ENCODE measurements at regions not wholly inside any gene's neighbourhood (a gene's known extent, or its start where the extent isn't known, plus 50 kb on each side); places are given as distances from the start of the nearest gene placed in this dataset.

GRCh38 chr6:167428664-167429333 is 103.9 kb downstream of the TTLL2 start:
- TF ChIP-seq CTCF (IDR thresholded peaks at IDR 0.05 in 2 of 3, conservative IDR thresholded peaks at IDR 0.05 in 1 of 3; ENCODE audit: borderline replicate concordance in 1 of 3, insufficient read depth in 1 of 3, low read depth in 2 of 3, low read length in 2 of 3) (no peak), EZH2 (IDR thresholded peaks at IDR 0.05) (no peak), POLR2A (IDR thresholded peaks at IDR 0.05; ENCODE audit: borderline replicate concordance, extremely low read depth, insufficient read depth, insufficient read length) (no peak), ATF3 (IDR thresholded peaks at IDR 0.05) (no peak), ZNF274 (IDR thresholded peaks at IDR 0.05; ENCODE audit: low read depth, low read length) (no peak), TCF7L2 (IDR thresholded peaks at IDR 0.05; ENCODE audit: borderline replicate concordance, extremely low read depth, insufficient read depth, insufficient read length) (no peak), POLR2AphosphoS5 (IDR thresholded peaks at IDR 0.05; ENCODE audit: low read depth, low read length) (no peak), REST (IDR thresholded peaks at IDR 0.05; ENCODE audit: low read depth) (no peak), ZBTB33 (IDR thresholded peaks at IDR 0.05; ENCODE audit: extremely low read depth, insufficient replicate concordance, low read length) (no peak), CBX3 (IDR thresholded peaks at IDR 0.05; ENCODE audit: low read depth) (no peak), CEBPB (IDR thresholded peaks at IDR 0.05; ENCODE audit: low read depth) (no peak), SRF (IDR thresholded peaks at IDR 0.05; ENCODE audit: low read depth) (no peak), RAD21 (IDR thresholded peaks at IDR 0.05; ENCODE audit: low read depth) (no peak)

Data from HCT116 (cell line).